ENCODE measurements at regions not wholly inside any gene's neighbourhood (a gene's known extent, or its start where the extent isn't known, plus 50 kb on each side); places are given as distances from the start of the nearest gene placed in this dataset.

GRCh38 chr2:80987466-80987865, 682.9 kb upstream of the LRRTM1 start:
- Histone ChIP-seq H3K27me3 (no peaks in the 10 kb centered on the region), H3K27ac (no peak overlapping the region), H3K9me3 (peaks cover 0 to 14% (median 0%) of the 10 kb centered on the region in 4 donors), H3K4me3 (no peak overlapping the region), H3K4me1 (no peaks in the 10 kb centered on the region), H3K36me3 (no peaks in the 10 kb centered on the region)
- no peak for ATAC-seq (ENCODE audit: low FRiP score in 2 of 2)
- DNase-seq, result no peak
- WGBS, 2 donors, result 98 to 100% methylated on average over 2 of the region's 2 CpGs
- TF ChIP-seq CTCF (IDR thresholded peaks at IDR 0.05) (no peak), POLR2AphosphoS5 (IDR thresholded peaks at IDR 0.05) (no peak), EP300 (IDR thresholded peaks at IDR 0.05) (no peak), POLR2A (IDR thresholded peaks at IDR 0.05) (no peak)

- Histone ChIP-seq H3K27me3 (no peaks in the 10 kb centered on the region), H3K27ac (no peak overlapping the region), H3K36me3 (no peaks in the 10 kb centered on the region), H3K9me3 (peaks cover 0 to 13% (median 10%) of the 10 kb centered on the region in 4 donors), H3K4me1 (no peaks in the 10 kb centered on the region), H3K4me3 (no peak overlapping the region)
- TF ChIP-seq EP300 (IDR thresholded peaks at IDR 0.05) (no peak), CTCF (IDR thresholded peaks at IDR 0.05) (no peak), POLR2AphosphoS5 (IDR thresholded peaks at IDR 0.05) (no peak), POLR2A (IDR thresholded peaks at IDR 0.05) (no peak)
- DNase-seq (no peak), ATAC-seq (ENCODE audit: low FRiP score in 2 of 2) (no peak)
Measured at GRCh38 chr2:80969900-80970299, 665.3 kb upstream of the LRRTM1 start.

- Histone ChIP-seq H3K27me3 (no peaks in the 10 kb centered on the region), H3K4me1 (no peaks in the 10 kb centered on the region), H3K9me3 (peaks cover 0 to 13% (median 10%) of the 10 kb centered on the region in 4 donors), H3K36me3 (no peaks in the 10 kb centered on the region), H3K4me3 (no peak overlapping the region), H3K27ac (no peak overlapping the region)
- no peak for DNase-seq
- ATAC-seq (ENCODE audit: low FRiP score in 2 of 2), result no peak
- no peak for TF ChIP-seq CTCF (IDR thresholded peaks at IDR 0.05)
- TF ChIP-seq POLR2AphosphoS5 (IDR thresholded peaks at IDR 0.05), result no peak
- no peak for TF ChIP-seq POLR2A (IDR thresholded peaks at IDR 0.05)
- TF ChIP-seq EP300 (IDR thresholded peaks at IDR 0.05), result no peak
- 52 to 72% methylated on average over 3 of the region's 3 CpGs for WGBS, 2 donors
Measured at GRCh38 chr2:80968450-80968849, 663.9 kb upstream of the LRRTM1 start.

- no peaks in the 10 kb centered on the region for H3K4me1 ChIP-seq
- H3K36me3 ChIP-seq, result no peaks in the 10 kb centered on the region
- 82 to 88% methylated on average over 6 of the region's 6 CpGs for WGBS, 2 donors
- ATAC-seq (ENCODE audit: low FRiP score in 2 of 2) (no peak), DNase-seq (no peak)
- no peak for TF ChIP-seq POLR2AphosphoS5 (IDR thresholded peaks at IDR 0.05)
- TF ChIP-seq CTCF (IDR thresholded peaks at IDR 0.05), result no peak
- no peak overlapping the region for H3K4me3 ChIP-seq
- H3K9me3 ChIP-seq, result no peaks in the 10 kb centered on the region
- no peaks in the 10 kb centered on the region for H3K27me3 ChIP-seq
- no peak overlapping the region for H3K27ac ChIP-seq
Measured at GRCh38 chr2:80947601-80948130, 643.1 kb upstream of the LRRTM1 start.

- no peak for ATAC-seq (ENCODE audit: low FRiP score in 2 of 2)
- 90 to 93% methylated on average over 3 of the region's 3 CpGs for WGBS, 2 donors
Measured at GRCh38 chr2:80943487-80943886, 638.9 kb upstream of the LRRTM1 start.

More at GRCh38 chr2:80943487-80943886, 638.9 kb upstream of the LRRTM1 start:
- Histone ChIP-seq H3K36me3 (no peaks in the 10 kb centered on the region), H3K27ac (no peak overlapping the region), H3K27me3 (no peaks in the 10 kb centered on the region), H3K4me3 (no peak overlapping the region), H3K4me1 (no peaks in the 10 kb centered on the region), H3K9me3 (no peaks in the 10 kb centered on the region)
- TF ChIP-seq POLR2AphosphoS5 (IDR thresholded peaks at IDR 0.05), result no peak
- no peak for TF ChIP-seq CTCF (IDR thresholded peaks at IDR 0.05)
- DNase-seq, result no peak

Measured in upper lobe of left lung (tissue), 6 donors.